Common myeloid progenitor, CD34-positive (primary cell): ENCODE measurements at regions not wholly inside any gene's neighbourhood (a gene's known extent, or its start where the extent isn't known, plus 50 kb on each side); places are given as distances from the start of the nearest gene placed in this dataset.
"Not testable (repeated sequence)": the region's sequence is repeated elsewhere in the genome, so short reads cannot be mapped to it uniquely, and the experiment has no call there.

Experiments
- CTCF ChIA-PET: fragments of 350-600 bp; sonication (Branson Sonifier 250); formaldehyde crosslinking; loops from one replicate; lab custom pipeline; 2021; ENCODE audit warnings: antibody characterized with exemption; lab: Charles Lee
- POLR2A ChIA-PET: fragments of 350-600 bp; sonication (Branson Sonifier 250); formaldehyde crosslinking; loops from one replicate; lab custom pipeline; 2021; ENCODE audit warnings: antibody characterized with exemption; lab: Charles Lee
- DNase-seq, 3 donors: peaks; one replicate each; pipeline versions ENCODE4 v3.0.0 to v3.0.0-alpha.2; 2013
- H3K27ac ChIP-seq, 2 experiments: 1 replicate in 1 of 2; 2 replicates in 1 of 2; pipeline ENCODE4 v1.7.0; 2013; ENCODE audit warnings: inconsistent platforms in 2 of 2, low read length in 2 of 2, mild to moderate bottlenecking in 2 of 2, low read depth in 1 of 2, moderate library complexity in 1 of 2; ENCODE audit not compliant: severe bottlenecking in 2 of 2, insufficient read depth in 1 of 2, poor library complexity in 1 of 2
- H3K27me3 ChIP-seq, 5 experiments: replicated peaks in 2 of 5; 1 replicate in 3 of 5; 2 replicates in 2 of 5; pipeline versions ENCODE4 v1.6.1 to v1.7.0; 2013; ENCODE audit warnings: low read length in 4 of 5, mild to moderate bottlenecking in 2 of 5, moderate library complexity in 2 of 5, inconsistent platforms in 1 of 5; ENCODE audit not compliant: insufficient read depth in 5 of 5, control insufficient read depth in 4 of 5
- H3K36me3 ChIP-seq, 4 experiments: 1 replicate in 2 of 4; 2 replicates in 2 of 4; pipeline versions ENCODE4 v1.6.1 to v1.7.0; 2013; ENCODE audit warnings: low read length in 3 of 4, control low read depth in 1 of 4, mild to moderate bottlenecking in 1 of 4; ENCODE audit not compliant: control insufficient read depth in 4 of 4, insufficient read depth in 4 of 4
- H3K4me1 ChIP-seq, 4 experiments: 1 replicate in 3 of 4; 2 replicates in 1 of 4; pipeline versions ENCODE4 v1.6.1 to v1.7.1; 2013; ENCODE audit warnings: low read length in 3 of 4, mild to moderate bottlenecking in 3 of 4, control low read depth in 1 of 4, inconsistent platforms in 1 of 4, moderate library complexity in 1 of 4; ENCODE audit not compliant: control insufficient read depth in 4 of 4, insufficient read depth in 4 of 4; ENCODE audit errors: control extremely low read depth in 1 of 4
- H3K4me3 ChIP-seq, 7 experiments: 1 replicate in 4 of 7; 2 replicates in 3 of 7; pipeline versions ENCODE4 v1.5.1 to v1.7.0; 2013; ENCODE audit warnings: mild to moderate bottlenecking in 7 of 7, low read length in 6 of 7, moderate library complexity in 6 of 7, inconsistent platforms in 2 of 7, low read depth in 2 of 7, control low read depth in 1 of 7; ENCODE audit not compliant: insufficient read depth in 4 of 7, control insufficient read depth in 1 of 7; ENCODE audit errors: extremely low read depth in 1 of 7
- H3K9me3 ChIP-seq, 5 experiments: 1 replicate in 4 of 5; 2 replicates in 1 of 5; pipeline versions ENCODE4 v1.6.1 to v1.7.1; 2013; ENCODE audit warnings: low read length in 4 of 5, mild to moderate bottlenecking in 2 of 5, inconsistent platforms in 1 of 5, low read depth in 1 of 5, moderate library complexity in 1 of 5; ENCODE audit not compliant: control insufficient read depth in 4 of 5, insufficient read depth in 2 of 5; ENCODE audit errors: control extremely low read depth in 1 of 5
- WGBS: methylation state at CpG from one replicate; pipeline ENCODE4 v1.1.5; 2013; ENCODE audit not compliant: insufficient coverage; 5-methylcytosine and 5-hydroxymethylcytosine counted together

GRCh38 chr5:101292199-101292598 is 389.1 kb upstream of the ST8SIA4 start:
- no peaks in the 10 kb centered on the region for H3K36me3 ChIP-seq
- no peaks in the 10 kb centered on the region for H3K4me1 ChIP-seq
- DNase-seq: no peak
- WGBS: no CpG with 5 or more reads among the region's 2 CpGs
- no peak overlapping the region for H3K27ac ChIP-seq
- H3K4me3 ChIP-seq: no peak overlapping the region
- CTCF ChIA-PET: no interaction called here
- peaks cover 0 to 1% (median 0%) of the 10 kb centered on the region in 5 experiments for H3K9me3 ChIP-seq
- H3K27me3 ChIP-seq: no peaks in the 10 kb centered on the region
- POLR2A ChIA-PET: no interaction called here

- H3K4me3 ChIP-seq, DNase-seq, H3K36me3 ChIP-seq, H3K27me3 ChIP-seq, H3K9me3 ChIP-seq, H3K4me1 ChIP-seq, H3K27ac ChIP-seq, POLR2A ChIA-PET, CTCF ChIA-PET: not testable (repeated sequence)
- no CpG with 5 or more reads among the region's 1 CpG for WGBS
Measured at GRCh38 chr5:101290761-101291160, 387.7 kb upstream of the ST8SIA4 start.

- no peaks in the 10 kb centered on the region for H3K4me1 ChIP-seq
- ChIA-PET POLR2A (no interaction called here), CTCF (no interaction called here)
- H3K4me3 ChIP-seq: no peak overlapping the region
- H3K36me3 ChIP-seq: no peaks in the 10 kb centered on the region
- H3K9me3 ChIP-seq: peaks cover 0 to 1% (median 0%) of the 10 kb centered on the region in 5 experiments
- H3K27ac ChIP-seq: no peak overlapping the region
- no peaks in the 10 kb centered on the region for H3K27me3 ChIP-seq
- WGBS: 100% methylated on average over 2 of the region's 7 CpGs
- no peak for DNase-seq
Measured at GRCh38 chr5:101288633-101289032, 385.6 kb upstream of the ST8SIA4 start.

GRCh38 chr5:101284736-101285375 is 381.8 kb upstream of the ST8SIA4 start:
- Histone ChIP-seq H3K27ac (no peak overlapping the region), H3K4me3 (no peak overlapping the region), H3K36me3 (no peaks in the 10 kb centered on the region), H3K9me3 (no peaks in the 10 kb centered on the region), H3K4me1 (no peaks in the 10 kb centered on the region), H3K27me3 (no peaks in the 10 kb centered on the region)
- CTCF ChIA-PET: no interaction called here
- DNase-seq: no peak
- no CpG with 5 or more reads among the region's 1 CpG for WGBS
- POLR2A ChIA-PET: no interaction called here

- POLR2A ChIA-PET, CTCF ChIA-PET: not testable (repeated sequence)
- WGBS: no CpG with 5 or more reads among the region's 3 CpGs
Measured at GRCh38 chr5:101283938-101284337, 380.9 kb upstream of the ST8SIA4 start.

GRCh38 chr5:101278917-101279316 is 375.8 kb upstream of the ST8SIA4 start:
- Histone ChIP-seq H3K4me3 (no peak overlapping the region), H3K4me1 (no peaks in the 10 kb centered on the region), H3K27me3 (no peaks in the 10 kb centered on the region), H3K9me3 (no peaks in the 10 kb centered on the region), H3K36me3 (no peaks in the 10 kb centered on the region), H3K27ac (no peak overlapping the region)
- POLR2A ChIA-PET: no interaction called here
- DNase-seq: no peak
- CTCF ChIA-PET: no interaction called here
- WGBS: no CpG with 5 or more reads among the region's 2 CpGs

More at GRCh38 chr5:101283938-101284337, 380.9 kb upstream of the ST8SIA4 start:
- not testable (repeated sequence) for H3K4me1 ChIP-seq, H3K9me3 ChIP-seq, H3K27me3 ChIP-seq, DNase-seq, H3K36me3 ChIP-seq, H3K4me3 ChIP-seq, H3K27ac ChIP-seq

DNA sequence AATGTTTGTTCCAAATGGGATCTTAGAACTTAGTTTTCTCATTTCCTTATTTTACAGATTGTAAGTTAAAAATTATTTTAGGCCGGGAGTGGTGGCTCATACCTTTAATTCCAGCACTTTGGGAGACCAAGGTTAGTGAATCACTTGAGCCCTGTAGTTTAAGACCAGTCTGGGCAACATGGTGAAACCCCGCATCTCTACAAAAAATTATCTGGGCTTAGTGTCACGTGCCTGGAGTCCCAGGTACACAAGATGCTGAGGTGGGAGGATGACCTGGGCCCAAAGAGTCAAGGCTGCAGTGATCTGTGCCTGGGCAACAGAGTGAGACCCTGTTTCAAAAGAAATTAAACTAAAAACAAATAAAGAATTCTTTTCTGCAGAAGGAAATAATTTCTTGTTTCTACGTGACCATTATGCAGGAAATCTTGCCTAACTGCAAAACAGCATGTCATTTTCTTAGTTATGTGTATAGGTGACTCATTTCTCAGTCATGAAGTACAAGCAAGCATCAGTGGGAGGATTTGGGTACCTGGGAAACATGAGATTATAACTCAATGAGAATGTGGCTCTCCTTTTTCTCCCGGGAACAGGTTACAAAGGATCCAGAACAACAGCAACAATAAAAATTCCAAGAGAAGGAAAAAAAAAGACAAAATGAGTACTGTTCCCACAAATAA is 375.1 kb upstream of the ST8SIA4 start:
- Histone ChIP-seq H3K36me3 (no peaks in the 10 kb centered on the region), H3K27me3 (no peaks in the 10 kb centered on the region), H3K4me3 (no peak overlapping the region), H3K4me1 (no peaks in the 10 kb centered on the region), H3K27ac (no peak overlapping the region), H3K9me3 (no peaks in the 10 kb centered on the region)
- no CpG with 5 or more reads among the region's 5 CpGs for WGBS
- ChIA-PET CTCF (no interaction called here), POLR2A (no interaction called here)
- DNase-seq: no peak
